HCT116 (cell line): ENCODE measurements at regions not wholly inside any gene's neighbourhood (a gene's known extent, or its start where the extent isn't known, plus 50 kb on each side); places are given as distances from the start of the nearest gene placed in this dataset.

Experiments
- ATAC-seq: fragments of 200-7000 bp; cut with Tn5 transposase; 2 replicates; pipeline ENCODE4 v1.9.1; 2020; ENCODE audit warnings: mild to moderate bottlenecking, moderate library complexity
- BruUV-seq: library from RNA; stranded (reverse); fragments of 400-500 nt; replicated peaks from 2 replicates; lab custom pipeline; 2021; lab: Mats Ljungman, UMichigan
- CTCF ChIA-PET: fragments of 300-600 bp; sonication (Branson Sonifier 250); formaldehyde crosslinking; loops from one replicate; lab custom pipeline; 2021; ENCODE audit warnings: antibody characterized with exemption; lab: Charles Lee
- POLR2A ChIA-PET: fragments of 300-600, 350-600 bp; sonication (Branson Sonifier 250); formaldehyde crosslinking; loops from one replicate; lab custom pipeline; 2021; ENCODE audit warnings: antibody characterized with exemption; lab: Charles Lee
- RAD21 ChIA-PET, 2 experiments: fragments of 300-600 bp; sonication (Branson Sonifier 250); formaldehyde crosslinking; loops; one replicate each; lab custom pipeline; 2023; ENCODE audit warnings: low total read pairs in 2 of 2; ENCODE audit not compliant: uncharacterized antibody in 2 of 2, unreplicated experiment in 2 of 2, low non-redundant PET in 1 of 2; lab: Charles Lee
- DNase-seq: peaks from one replicate; pipeline ENCODE4 v3.0.0-alpha.2; 2010; ENCODE audit warnings: low read depth, low spot score
- H2AFZ ChIP-seq: fragments of 200-600 bp; shearing (Covaris generic), sonication (generic); 2 replicates; pipeline ENCODE4 v1.6.1; 2017; ENCODE audit warnings: low read depth, mixed run types, mixed read lengths, antibody characterized with exemption, low read length; ENCODE audit not compliant: poor library complexity, severe bottlenecking
- H3K27ac ChIP-seq: 2 replicates; pipeline ENCODE4 v1.5.1; 2012; ENCODE audit warnings: low read depth, low read length
- H3K27me3 ChIP-seq: fragments of 200-600 bp; sonication (generic); 2 replicates; pipeline ENCODE4 v1.6.1; 2016; ENCODE audit warnings: mixed run types, low read length, mixed read lengths; ENCODE audit not compliant: insufficient read depth
- H3K36me3 ChIP-seq, 2 experiments: fragments of 200-500 bp in 1 of 2; fragments of 200-600 bp in 1 of 2; sonication (Bioruptor generic) in 1 of 2; sonication (generic) in 1 of 2; 2 replicates each; pipeline versions ENCODE4 v1.5.1 to v1.6.1; 2014 to 2016; ENCODE audit warnings: low read length in 2 of 2, inconsistent platforms in 1 of 2, mixed read lengths in 1 of 2, mixed run types in 1 of 2; ENCODE audit not compliant: insufficient read depth in 2 of 2, control insufficient read depth in 1 of 2
- H3K4me1 ChIP-seq, 2 experiments: fragments of 200-600 bp in 1 of 2; sonication (generic) in 1 of 2; 2 replicates each; pipeline versions ENCODE4 v1.5.1 to v1.6.1; 2012 to 2017; ENCODE audit warnings: low read length in 2 of 2, inconsistent platforms in 1 of 2, mild to moderate bottlenecking in 1 of 2, mixed read lengths in 1 of 2, mixed run types in 1 of 2, moderate library complexity in 1 of 2; ENCODE audit not compliant: insufficient read depth in 2 of 2, control insufficient read depth in 1 of 2
- H3K4me2 ChIP-seq: fragments of 200-600 bp; sonication (generic); 2 replicates; pipeline ENCODE4 v1.6.1; 2017; ENCODE audit warnings: mixed run types, low read length, mixed read lengths
- H3K4me3 ChIP-seq, 2 experiments: fragments of 200-600 bp in 1 of 2; sonication (generic) in 1 of 2; replicated peaks in 1 of 2; 2 replicates each; pipeline ENCODE4 v1.5.1; 2011 to 2016; ENCODE audit warnings: low read length in 2 of 2, control low read depth in 1 of 2, low read depth in 1 of 2, mild to moderate bottlenecking in 1 of 2, mixed read lengths in 1 of 2, mixed run types in 1 of 2
- H3K79me2 ChIP-seq: fragments of 200-600 bp; sonication (generic); 2 replicates; pipeline ENCODE4 v1.6.1; 2017; ENCODE audit warnings: mild to moderate bottlenecking, mixed run types, low read length, moderate library complexity, mixed read lengths; ENCODE audit not compliant: insufficient read depth
- H3K9ac ChIP-seq: fragments of 200-600 bp; sonication (generic); 2 replicates; pipeline ENCODE4 v1.6.1; 2016; ENCODE audit warnings: low read length, mixed read lengths
- H3K9me2 ChIP-seq: fragments of 200-600 bp; sonication (generic), shearing (Covaris generic); 2 replicates; pipeline ENCODE4 v1.6.1; 2017; ENCODE audit warnings: mixed run types, mild to moderate bottlenecking, moderate library complexity; ENCODE audit not compliant: insufficient read depth
- H3K9me3 ChIP-seq, 2 experiments: fragments of 200-500 bp in 1 of 2; fragments of 200-600 bp in 1 of 2; sonication (Bioruptor generic) in 1 of 2; sonication (generic) in 1 of 2; 2 replicates each; pipeline ENCODE4 v1.6.1; 2014 to 2017; ENCODE audit warnings: low read length in 2 of 2, mixed read lengths in 2 of 2, inconsistent platforms in 1 of 2, low read depth in 1 of 2, mild to moderate bottlenecking in 1 of 2, mixed run types in 1 of 2, moderate library complexity in 1 of 2; ENCODE audit not compliant: control insufficient read depth in 1 of 2, insufficient read depth in 1 of 2
- H4K20me1 ChIP-seq: fragments of 200-600 bp; sonication (generic), shearing (Covaris generic); 2 replicates; pipeline ENCODE4 v1.6.1; 2017; ENCODE audit warnings: mixed run types, mild to moderate bottlenecking, moderate library complexity; ENCODE audit not compliant: insufficient read depth
- ATF3 ChIP-seq: IDR thresholded peaks from 2 replicates; pipeline ENCODE4 v1.6.1; 2012
- EGR1 ChIP-seq: IDR thresholded peaks from 2 replicates; pipeline ENCODE4 v1.6.1; 2012; ENCODE audit warnings: low read depth
- ELF1 ChIP-seq: IDR thresholded peaks from 2 replicates; pipeline ENCODE4 v1.6.1; 2012; ENCODE audit warnings: low read depth, borderline replicate concordance
- EZH2 ChIP-seq: fragments of 200-600 bp; sonication (generic); IDR thresholded peaks from 2 replicates; pipeline ENCODE4 v1.6.1; 2017; ENCODE audit warnings: antibody characterized with exemption, mixed run types
- EZH2phosphoT487 ChIP-seq: fragments of 200-600 bp; IDR thresholded peaks from 2 replicates; pipeline ENCODE4 v1.6.1; 2018; ENCODE audit warnings: antibody characterized with exemption, borderline replicate concordance
- FOSL1 ChIP-seq: IDR thresholded peaks from 2 replicates; pipeline ENCODE4 v1.6.1; 2012; ENCODE audit warnings: low read depth
- JUND ChIP-seq: IDR thresholded peaks from 2 replicates; pipeline ENCODE4 v1.6.1; 2012
- MAX ChIP-seq: IDR thresholded peaks from 2 replicates; pipeline ENCODE4 v1.6.1; 2012
- POLR2A ChIP-seq: IDR thresholded peaks from 2 replicates; pipeline ENCODE4 v1.7.0; 2011; ENCODE audit warnings: borderline replicate concordance; ENCODE audit not compliant: insufficient read depth, insufficient read length; ENCODE audit errors: extremely low read depth
- POLR2AphosphoS5 ChIP-seq: IDR thresholded peaks from 2 replicates; pipeline ENCODE4 v1.6.1; 2011; ENCODE audit warnings: mild to moderate bottlenecking, low read depth, low read length, moderate library complexity
- RAD21 ChIP-seq: IDR thresholded peaks from 2 replicates; pipeline ENCODE4 v1.6.1; 2012; ENCODE audit warnings: low read depth, mild to moderate bottlenecking
- SIN3A ChIP-seq: IDR thresholded peaks from 2 replicates; pipeline ENCODE4 v1.6.1; 2012; ENCODE audit warnings: low read depth
- SP1 ChIP-seq: IDR thresholded peaks from 2 replicates; pipeline ENCODE4 v1.6.1; 2012; ENCODE audit warnings: low read depth
- SRF ChIP-seq: IDR thresholded peaks from 2 replicates; pipeline ENCODE4 v1.6.1; 2012; ENCODE audit warnings: low read depth
- ZBTB33 ChIP-seq: IDR thresholded peaks from 2 replicates; pipeline ENCODE4 v1.6.1; 2011; ENCODE audit warnings: mild to moderate bottlenecking, low read length, moderate library complexity; ENCODE audit not compliant: insufficient replicate concordance; ENCODE audit errors: extremely low read depth
- ZFX ChIP-seq: fragments of 450-650 bp; IDR thresholded peaks from 2 replicates; pipeline ENCODE4 v1.6.1; 2017
- ZNF274 ChIP-seq: fragments of 200-500 bp; sonication (Bioruptor generic); IDR thresholded peaks from 2 replicates; pipeline ENCODE4 v1.6.1; 2014; ENCODE audit warnings: mild to moderate bottlenecking, low read depth, low read length, inconsistent platforms
- intact Hi-C: fragments of 100-400 bp; cut with micrococcal nuclease; formaldehyde crosslinking; loops from 2 replicates; pipeline ENCODE4 v1.10.0; 2022
- TF ChIP-seq, protein P1 (sequence below), 3 experiments: fragments of 200-600 bp in 1 of 3; sonication (generic) in 1 of 3; IDR thresholded peaks in 2 of 3; conservative IDR thresholded peaks in 1 of 3; 2 replicates each; pipeline ENCODE4 v1.5.1; 2012 to 2017; ENCODE audit warnings: low read depth in 2 of 3, low read length in 2 of 3, antibody characterized with exemption in 1 of 3, borderline replicate concordance in 1 of 3, control low read depth in 1 of 3, mild to moderate bottlenecking in 1 of 3, mixed read lengths in 1 of 3, mixed run types in 1 of 3, moderate library complexity in 1 of 3; ENCODE audit not compliant: insufficient read depth in 1 of 3
- TF ChIP-seq, protein P2 (sequence below): IDR thresholded peaks from 2 replicates; pipeline ENCODE4 v1.6.1; 2012; ENCODE audit warnings: low read depth

DNA sequence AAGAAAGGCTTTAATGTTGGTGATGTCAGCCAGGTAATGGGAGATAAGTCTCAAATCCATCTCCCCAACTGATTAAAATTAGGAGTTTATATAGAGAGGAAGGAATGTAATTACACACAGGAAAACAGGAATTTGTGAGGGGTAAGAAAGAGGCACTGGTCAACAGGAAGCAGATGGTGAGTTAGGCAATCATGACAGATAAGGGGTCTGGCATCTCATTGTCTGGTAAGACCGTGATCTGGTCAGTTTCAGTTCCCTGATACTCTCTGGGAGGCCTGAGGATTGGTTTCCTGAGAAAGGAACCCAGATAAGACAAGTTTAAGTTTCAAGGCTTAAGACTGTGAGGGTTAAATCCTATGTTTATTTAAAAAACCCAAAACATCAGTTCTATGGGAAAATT is 414.7 kb upstream of the ARRDC4 start (continued):
- TF ChIP-seq MAX (no peak), ATF3 (no peak), FOSL1 (no peak), SP1 (no peak), JUND (no peak)

DNA sequence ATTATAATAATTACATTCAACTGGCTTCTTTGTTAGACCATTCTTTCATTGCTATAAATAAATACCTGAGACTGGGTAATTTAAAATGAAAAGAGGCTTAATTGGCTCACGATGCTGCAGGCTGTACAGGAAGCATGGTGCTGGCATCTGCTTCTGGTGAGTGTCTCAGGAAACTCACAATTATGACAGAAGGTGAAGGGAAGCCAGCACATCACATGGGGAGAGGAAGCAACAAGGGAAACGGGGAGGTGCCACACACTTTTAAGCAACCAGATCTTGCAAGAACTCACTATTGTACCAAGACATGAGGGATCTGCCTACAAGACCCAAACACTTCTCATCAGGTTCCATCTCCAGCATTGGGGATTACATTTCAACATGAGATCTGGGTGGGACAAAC is 413.1 kb upstream of the ARRDC4 start:
- ChIA-PET POLR2A (no interaction called here), CTCF (no interaction called here), RAD21 (no interaction called here)
- H3K36me3 ChIP-seq: no peaks in the 10 kb centered on the region
- H3K27ac ChIP-seq: no peak overlapping the region
- H3K27me3 ChIP-seq: no peaks in the 10 kb centered on the region
- H3K79me2 ChIP-seq: no peaks in the 10 kb centered on the region
- no peaks in the 10 kb centered on the region for H3K9me2 ChIP-seq
- no peak overlapping the region for H3K4me3 ChIP-seq
- no peak overlapping the region for H3K4me2 ChIP-seq
- ATAC-seq (no peak), DNase-seq (no peak)
- no peaks in the 10 kb centered on the region for H4K20me1 ChIP-seq
- H3K4me1 ChIP-seq: no peaks in the 10 kb centered on the region
- BruUV-seq: no TSS peak
- H2AFZ ChIP-seq: no peak overlapping the region
- no peaks in the 10 kb centered on the region; a peak in 1 of 4 replicates for H3K9me3 ChIP-seq
- H3K9ac ChIP-seq: no peak overlapping the region
- intact Hi-C loops: no loop called here
- TF ChIP-seq EGR1: no peak
- no peak for TF ChIP-seq RAD21
- TF ChIP-seq FOSL1: no peak
- TF ChIP-seq SIN3A: no peak
- TF ChIP-seq, protein P1, sequence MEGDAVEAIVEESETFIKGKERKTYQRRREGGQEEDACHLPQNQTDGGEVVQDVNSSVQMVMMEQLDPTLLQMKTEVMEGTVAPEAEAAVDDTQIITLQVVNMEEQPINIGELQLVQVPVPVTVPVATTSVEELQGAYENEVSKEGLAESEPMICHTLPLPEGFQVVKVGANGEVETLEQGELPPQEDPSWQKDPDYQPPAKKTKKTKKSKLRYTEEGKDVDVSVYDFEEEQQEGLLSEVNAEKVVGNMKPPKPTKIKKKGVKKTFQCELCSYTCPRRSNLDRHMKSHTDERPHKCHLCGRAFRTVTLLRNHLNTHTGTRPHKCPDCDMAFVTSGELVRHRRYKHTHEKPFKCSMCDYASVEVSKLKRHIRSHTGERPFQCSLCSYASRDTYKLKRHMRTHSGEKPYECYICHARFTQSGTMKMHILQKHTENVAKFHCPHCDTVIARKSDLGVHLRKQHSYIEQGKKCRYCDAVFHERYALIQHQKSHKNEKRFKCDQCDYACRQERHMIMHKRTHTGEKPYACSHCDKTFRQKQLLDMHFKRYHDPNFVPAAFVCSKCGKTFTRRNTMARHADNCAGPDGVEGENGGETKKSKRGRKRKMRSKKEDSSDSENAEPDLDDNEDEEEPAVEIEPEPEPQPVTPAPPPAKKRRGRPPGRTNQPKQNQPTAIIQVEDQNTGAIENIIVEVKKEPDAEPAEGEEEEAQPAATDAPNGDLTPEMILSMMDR (IDR thresholded peaks at IDR 0.05 in 2 of 3, conservative IDR thresholded peaks at IDR 0.05 in 1 of 3; ENCODE audit: borderline replicate concordance in 1 of 3, insufficient read depth in 1 of 3, low read depth in 2 of 3, low read length in 2 of 3): no peak
- no peak for TF ChIP-seq EZH2phosphoT487
- no peak for TF ChIP-seq ATF3
- TF ChIP-seq POLR2A: no peak
- TF ChIP-seq SRF: no peak
- TF ChIP-seq ELF1: no peak
- TF ChIP-seq EZH2: no peak
- TF ChIP-seq ZNF274: no peak
- TF ChIP-seq, protein P2, sequence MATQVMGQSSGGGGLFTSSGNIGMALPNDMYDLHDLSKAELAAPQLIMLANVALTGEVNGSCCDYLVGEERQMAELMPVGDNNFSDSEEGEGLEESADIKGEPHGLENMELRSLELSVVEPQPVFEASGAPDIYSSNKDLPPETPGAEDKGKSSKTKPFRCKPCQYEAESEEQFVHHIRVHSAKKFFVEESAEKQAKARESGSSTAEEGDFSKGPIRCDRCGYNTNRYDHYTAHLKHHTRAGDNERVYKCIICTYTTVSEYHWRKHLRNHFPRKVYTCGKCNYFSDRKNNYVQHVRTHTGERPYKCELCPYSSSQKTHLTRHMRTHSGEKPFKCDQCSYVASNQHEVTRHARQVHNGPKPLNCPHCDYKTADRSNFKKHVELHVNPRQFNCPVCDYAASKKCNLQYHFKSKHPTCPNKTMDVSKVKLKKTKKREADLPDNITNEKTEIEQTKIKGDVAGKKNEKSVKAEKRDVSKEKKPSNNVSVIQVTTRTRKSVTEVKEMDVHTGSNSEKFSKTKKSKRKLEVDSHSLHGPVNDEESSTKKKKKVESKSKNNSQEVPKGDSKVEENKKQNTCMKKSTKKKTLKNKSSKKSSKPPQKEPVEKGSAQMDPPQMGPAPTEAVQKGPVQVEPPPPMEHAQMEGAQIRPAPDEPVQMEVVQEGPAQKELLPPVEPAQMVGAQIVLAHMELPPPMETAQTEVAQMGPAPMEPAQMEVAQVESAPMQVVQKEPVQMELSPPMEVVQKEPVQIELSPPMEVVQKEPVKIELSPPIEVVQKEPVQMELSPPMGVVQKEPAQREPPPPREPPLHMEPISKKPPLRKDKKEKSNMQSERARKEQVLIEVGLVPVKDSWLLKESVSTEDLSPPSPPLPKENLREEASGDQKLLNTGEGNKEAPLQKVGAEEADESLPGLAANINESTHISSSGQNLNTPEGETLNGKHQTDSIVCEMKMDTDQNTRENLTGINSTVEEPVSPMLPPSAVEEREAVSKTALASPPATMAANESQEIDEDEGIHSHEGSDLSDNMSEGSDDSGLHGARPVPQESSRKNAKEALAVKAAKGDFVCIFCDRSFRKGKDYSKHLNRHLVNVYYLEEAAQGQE: no peak
- TF ChIP-seq ZFX: no peak
- no peak for TF ChIP-seq ZBTB33
- TF ChIP-seq POLR2AphosphoS5: no peak
